ENCODE measurements at regions not wholly inside any gene's neighbourhood (a gene's known extent, or its start where the extent isn't known, plus 50 kb on each side); places are given as distances from the start of the nearest gene placed in this dataset.

- TF ChIP-seq, protein P1, sequence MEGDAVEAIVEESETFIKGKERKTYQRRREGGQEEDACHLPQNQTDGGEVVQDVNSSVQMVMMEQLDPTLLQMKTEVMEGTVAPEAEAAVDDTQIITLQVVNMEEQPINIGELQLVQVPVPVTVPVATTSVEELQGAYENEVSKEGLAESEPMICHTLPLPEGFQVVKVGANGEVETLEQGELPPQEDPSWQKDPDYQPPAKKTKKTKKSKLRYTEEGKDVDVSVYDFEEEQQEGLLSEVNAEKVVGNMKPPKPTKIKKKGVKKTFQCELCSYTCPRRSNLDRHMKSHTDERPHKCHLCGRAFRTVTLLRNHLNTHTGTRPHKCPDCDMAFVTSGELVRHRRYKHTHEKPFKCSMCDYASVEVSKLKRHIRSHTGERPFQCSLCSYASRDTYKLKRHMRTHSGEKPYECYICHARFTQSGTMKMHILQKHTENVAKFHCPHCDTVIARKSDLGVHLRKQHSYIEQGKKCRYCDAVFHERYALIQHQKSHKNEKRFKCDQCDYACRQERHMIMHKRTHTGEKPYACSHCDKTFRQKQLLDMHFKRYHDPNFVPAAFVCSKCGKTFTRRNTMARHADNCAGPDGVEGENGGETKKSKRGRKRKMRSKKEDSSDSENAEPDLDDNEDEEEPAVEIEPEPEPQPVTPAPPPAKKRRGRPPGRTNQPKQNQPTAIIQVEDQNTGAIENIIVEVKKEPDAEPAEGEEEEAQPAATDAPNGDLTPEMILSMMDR (IDR thresholded peaks at IDR 0.05; ENCODE audit: borderline replicate concordance, extremely low read depth, low read length, poor library complexity, severe bottlenecking) = no peak
- TF ChIP-seq EZH2 (IDR thresholded peaks at IDR 0.05; ENCODE audit: borderline replicate concordance, low read depth, low read length, severe bottlenecking) = no peak
Measured at GRCh38 chr17:22453181-22453580, 760.9 kb downstream of the KCNJ18 start.
